ENCODE measurements at regions not wholly inside any gene's neighbourhood (a gene's known extent, or its start where the extent isn't known, plus 50 kb on each side); places are given as distances from the start of the nearest gene placed in this dataset.
"Not testable (repeated sequence)": the region's sequence is repeated elsewhere in the genome, so short reads cannot be mapped to it uniquely, and the experiment has no call there.

GRCh38 chr7:15049157-15049556, 146.6 kb upstream of the DGKB start:
- DNase-seq (ENCODE audit: low read depth): no peak

GRCh38 chr7:15046861-15047260, 144.3 kb upstream of the DGKB start:
- DNase-seq (ENCODE audit: low read depth): no peak

- DNase-seq (ENCODE audit: low read depth): no peak
Measured at GRCh38 chr7:15043931-15044330, 141.4 kb upstream of the DGKB start.

- DNase-seq (ENCODE audit: low read depth): no peak
Measured at GRCh38 chr7:15042285-15043065, 139.9 kb upstream of the DGKB start.

GRCh38 chr7:15041226-15041625, 138.7 kb upstream of the DGKB start:
- DNase-seq (ENCODE audit: low read depth): peak; percentile 5

GRCh38 chr7:15035814-15036213, 133.3 kb upstream of the DGKB start:
- DNase-seq (ENCODE audit: low read depth): no peak

GRCh38 chr7:15033039-15033438, 130.5 kb upstream of the DGKB start:
- DNase-seq (ENCODE audit: low read depth): no peak

- DNase-seq (ENCODE audit: low read depth): no peak
Measured at GRCh38 chr7:15018981-15019380, 116.4 kb upstream of the DGKB start.

- DNase-seq (ENCODE audit: low read depth): no peak
Measured at GRCh38 chr7:15016766-15017165, 114.2 kb upstream of the DGKB start.

GRCh38 chr7:15016315-15016667, 113.7 kb upstream of the DGKB start:
- no peak for DNase-seq (ENCODE audit: low read depth)

- DNase-seq (ENCODE audit: low read depth): peak; percentile 15
Measured at GRCh38 chr7:15015545-15016314, 113.2 kb upstream of the DGKB start.

GRCh38 chr7:15012135-15012534, 109.6 kb upstream of the DGKB start:
- DNase-seq (ENCODE audit: low read depth): no peak

- DNase-seq (ENCODE audit: low read depth): no peak
Measured at GRCh38 chr7:15011289-15011688, 108.7 kb upstream of the DGKB start.

GRCh38 chr7:15007507-15007906, 105.0 kb upstream of the DGKB start:
- no peak for DNase-seq (ENCODE audit: low read depth)

- DNase-seq (ENCODE audit: low read depth): no peak
Measured at GRCh38 chr7:15005672-15006071, 103.1 kb upstream of the DGKB start.

- no peak for DNase-seq (ENCODE audit: low read depth)
Measured at GRCh38 chr7:15000157-15000556, 97.6 kb upstream of the DGKB start.

GRCh38 chr7:14999331-14999730, 96.8 kb upstream of the DGKB start:
- DNase-seq (ENCODE audit: low read depth): no peak

GRCh38 chr7:14995774-14996173, 93.2 kb upstream of the DGKB start:
- DNase-seq (ENCODE audit: low read depth): no peak

GRCh38 chr7:14988941-14989340, 86.4 kb upstream of the DGKB start:
- no peak for DNase-seq (ENCODE audit: low read depth)

GRCh38 chr7:14978687-14979086, 76.1 kb upstream of the DGKB start:
- no peak for DNase-seq (ENCODE audit: low read depth)

GRCh38 chr7:14974688-14975087, 72.1 kb upstream of the DGKB start:
- no peak for DNase-seq (ENCODE audit: low read depth)

GRCh38 chr7:14973712-14974428, 71.3 kb upstream of the DGKB start:
- no peak for DNase-seq (ENCODE audit: low read depth)

- not testable (repeated sequence) for DNase-seq (ENCODE audit: low read depth)
Measured at GRCh38 chr7:14971678-14972077, 69.1 kb upstream of the DGKB start.

Data from non-pigmented ciliary epithelial cell (primary cell).